SU-DHL-6 (cell line): ENCODE measurements at regions not wholly inside any gene's neighbourhood (a gene's known extent, or its start where the extent isn't known, plus 50 kb on each side); places are given as distances from the start of the nearest gene placed in this dataset.

ENCODE experiments used
- H2AFZ ChIP-seq: fragments of 200-600 bp; sonication (generic); 2 replicates; pipeline ENCODE4 v1.6.1; 2014; ENCODE audit warnings: low read depth, mild to moderate bottlenecking, moderate library complexity, mixed read lengths, antibody characterized with exemption, low read length; ENCODE audit not compliant: severe bottlenecking
- H3F3A ChIP-seq: fragments of 200-600 bp; shearing (Covaris generic); 2 replicates; pipeline ENCODE4 v1.6.0; 2016; ENCODE audit warnings: antibody characterized with exemption, mild to moderate bottlenecking; ENCODE audit not compliant: insufficient read depth
- H3K27ac ChIP-seq: fragments of 200-600 bp; sonication (generic); 2 replicates; pipeline ENCODE4 v1.5.1; 2016; ENCODE audit warnings: low read depth, mild to moderate bottlenecking, low read length, moderate library complexity, mixed read lengths
- H3K27me3 ChIP-seq: fragments of 200-600 bp; sonication (generic), shearing (Covaris generic); 2 replicates; pipeline ENCODE4 v1.6.0; 2014; ENCODE audit warnings: mild to moderate bottlenecking, low read length
- H3K36me3 ChIP-seq: fragments of 200-600 bp; sonication (generic); 2 replicates; pipeline ENCODE4 v1.6.1; 2014; ENCODE audit warnings: mild to moderate bottlenecking, low read length, mixed read lengths
- H3K4me2 ChIP-seq: fragments of 300-600, 200-600 bp; shearing (Covaris generic), sonication (generic); 2 replicates; pipeline ENCODE4 v1.6.0; 2014; ENCODE audit warnings: low read length, low read depth, mild to moderate bottlenecking; ENCODE audit not compliant: poor library complexity, severe bottlenecking
- H3K4me3 ChIP-seq: fragments of 200-600 bp; sonication (generic); 2 replicates; pipeline ENCODE4 v1.5.1; 2014; ENCODE audit warnings: antibody characterized with exemption, low read length, mild to moderate bottlenecking, mixed read lengths; ENCODE audit not compliant: insufficient read depth, poor library complexity, severe bottlenecking
- H3K79me2 ChIP-seq: fragments of 200-600 bp; sonication (generic); 2 replicates; pipeline ENCODE4 v1.6.1; 2014; ENCODE audit warnings: mild to moderate bottlenecking, low read length, moderate library complexity; ENCODE audit not compliant: insufficient read depth
- H3K9ac ChIP-seq: fragments of 200-600 bp; sonication (generic); 2 replicates; pipeline ENCODE4 v1.7.0; 2014; ENCODE audit warnings: mild to moderate bottlenecking, low read length
- H3K9me2 ChIP-seq: fragments of 200-600 bp; sonication (generic); replicated peaks from 2 replicates; pipeline ENCODE4 v1.6.1; 2014; ENCODE audit warnings: low read length; ENCODE audit not compliant: insufficient read depth
- H3K9me3 ChIP-seq: fragments of 200-600 bp; sonication (generic); 2 replicates; pipeline ENCODE4 v1.6.1; 2014; ENCODE audit warnings: low read length, mixed read lengths; ENCODE audit not compliant: insufficient read depth
- H4K20me1 ChIP-seq: fragments of 200-600 bp; sonication (generic); 2 replicates; pipeline ENCODE4 v1.6.1; 2014; ENCODE audit warnings: low read depth, mild to moderate bottlenecking, antibody characterized with exemption, low read length, moderate library complexity, mixed read lengths
- EZH2phosphoT487 ChIP-seq: fragments of 200-600 bp; sonication (generic), shearing (Covaris generic); conservative IDR thresholded peaks from 2 replicates; pipeline ENCODE4 v1.6.1; 2018; ENCODE audit warnings: mild to moderate bottlenecking, antibody characterized with exemption, low read length, moderate library complexity, mixed read lengths
- TF ChIP-seq, protein P1 (sequence below): fragments of 200-600 bp; sonication (generic); IDR thresholded peaks from one replicate; pipeline ENCODE4 v1.5.1; 2017; ENCODE audit warnings: antibody characterized with exemption, mild to moderate bottlenecking, low read length, moderate library complexity; ENCODE audit not compliant: insufficient read depth, poor library complexity, severe bottlenecking

GRCh38 chr12:77238335-77238734, 173.0 kb upstream of the E2F7 start:
- Histone ChIP-seq H3K36me3 (no peaks in the 10 kb centered on the region), H3K27me3 (no peaks in the 10 kb centered on the region), H3K9ac (no peak overlapping the region), H3K27ac (no peak overlapping the region), H3F3A (no peaks in the 10 kb centered on the region), H3K9me3 (0 out of 2 replicates have a peak, but pooled peaks cover 4% of the 10 kb centered on the region), H3K4me3 (no peak overlapping the region), H2AFZ (no peak overlapping the region), H4K20me1 (no peaks in the 10 kb centered on the region), H3K79me2 (no peaks in the 10 kb centered on the region), H3K9me2 (no peaks in the 10 kb centered on the region), H3K4me2 (no peak overlapping the region)
- TF ChIP-seq EZH2phosphoT487: no peak
- TF ChIP-seq, protein P1, sequence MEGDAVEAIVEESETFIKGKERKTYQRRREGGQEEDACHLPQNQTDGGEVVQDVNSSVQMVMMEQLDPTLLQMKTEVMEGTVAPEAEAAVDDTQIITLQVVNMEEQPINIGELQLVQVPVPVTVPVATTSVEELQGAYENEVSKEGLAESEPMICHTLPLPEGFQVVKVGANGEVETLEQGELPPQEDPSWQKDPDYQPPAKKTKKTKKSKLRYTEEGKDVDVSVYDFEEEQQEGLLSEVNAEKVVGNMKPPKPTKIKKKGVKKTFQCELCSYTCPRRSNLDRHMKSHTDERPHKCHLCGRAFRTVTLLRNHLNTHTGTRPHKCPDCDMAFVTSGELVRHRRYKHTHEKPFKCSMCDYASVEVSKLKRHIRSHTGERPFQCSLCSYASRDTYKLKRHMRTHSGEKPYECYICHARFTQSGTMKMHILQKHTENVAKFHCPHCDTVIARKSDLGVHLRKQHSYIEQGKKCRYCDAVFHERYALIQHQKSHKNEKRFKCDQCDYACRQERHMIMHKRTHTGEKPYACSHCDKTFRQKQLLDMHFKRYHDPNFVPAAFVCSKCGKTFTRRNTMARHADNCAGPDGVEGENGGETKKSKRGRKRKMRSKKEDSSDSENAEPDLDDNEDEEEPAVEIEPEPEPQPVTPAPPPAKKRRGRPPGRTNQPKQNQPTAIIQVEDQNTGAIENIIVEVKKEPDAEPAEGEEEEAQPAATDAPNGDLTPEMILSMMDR: no peak

GRCh38 chr12:77237896-77238295, 172.5 kb upstream of the E2F7 start:
- no peak overlapping the region for H2AFZ ChIP-seq
- no peaks in the 10 kb centered on the region for H3K9me2 ChIP-seq
- no peak overlapping the region for H3K4me2 ChIP-seq
- no peaks in the 10 kb centered on the region for H3F3A ChIP-seq
- H3K9ac ChIP-seq: no peak overlapping the region
- no peaks in the 10 kb centered on the region for H3K27me3 ChIP-seq
- TF ChIP-seq EZH2phosphoT487: no peak
- TF ChIP-seq, protein P1: no peak
- no peaks in the 10 kb centered on the region for H3K79me2 ChIP-seq
- H3K36me3 ChIP-seq: no peaks in the 10 kb centered on the region
- H3K27ac ChIP-seq: no peak overlapping the region
- H4K20me1 ChIP-seq: no peaks in the 10 kb centered on the region
- H3K4me3 ChIP-seq: no peak overlapping the region
- 0 out of 2 replicates have a peak, but pooled peaks cover 4% of the 10 kb centered on the region for H3K9me3 ChIP-seq

GRCh38 chr12:77236066-77236465, 170.7 kb upstream of the E2F7 start:
- Histone ChIP-seq H2AFZ (no peak overlapping the region), H3K9ac (no peak overlapping the region), H3K4me3 (no peak overlapping the region), H3K27ac (no peak overlapping the region), H3K4me2 (no peak overlapping the region), H3F3A (no peaks in the 10 kb centered on the region), H3K79me2 (no peaks in the 10 kb centered on the region), H3K36me3 (no peaks in the 10 kb centered on the region), H3K9me3 (0 out of 2 replicates have a peak, but pooled peaks cover 4% of the 10 kb centered on the region), H3K9me2 (no peaks in the 10 kb centered on the region), H4K20me1 (no peaks in the 10 kb centered on the region), H3K27me3 (no peaks in the 10 kb centered on the region)
- TF ChIP-seq, protein P1: no peak
- no peak for TF ChIP-seq EZH2phosphoT487
